HG02884 (cell line): ENCODE measurements at regions not wholly inside any gene's neighbourhood (a gene's known extent, or its start where the extent isn't known, plus 50 kb on each side); places are given as distances from the start of the nearest gene placed in this dataset.

Source experiments
- ATAC-seq: cut with Tn5 transposase; IDR thresholded peaks from one replicate; pipeline ENCODE4 v1.9.1; 2021; ENCODE audit warnings: mild to moderate bottlenecking, moderate library complexity; ENCODE audit not compliant: unreplicated experiment

DNA sequence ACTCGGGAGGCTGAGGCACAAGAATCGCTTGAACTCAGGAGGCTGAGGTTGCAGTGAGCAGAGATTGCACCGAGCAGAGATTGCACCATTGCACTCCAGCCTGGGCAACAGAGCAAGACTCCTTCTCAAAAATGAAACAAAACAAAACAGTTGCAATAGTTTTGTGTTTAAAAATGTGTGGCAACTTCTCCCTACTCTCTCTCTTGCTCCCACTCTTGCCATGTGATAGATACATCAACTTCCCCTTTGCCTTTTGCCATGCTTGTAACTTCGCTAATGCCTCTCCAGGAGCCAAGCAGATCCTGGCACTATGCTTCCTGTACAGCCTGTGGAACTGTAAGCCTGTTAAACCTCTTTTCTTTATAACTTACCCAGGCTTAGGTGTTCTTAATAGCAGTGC is 52.5 kb upstream of the INTU start:
- no peak for ATAC-seq

DNA sequence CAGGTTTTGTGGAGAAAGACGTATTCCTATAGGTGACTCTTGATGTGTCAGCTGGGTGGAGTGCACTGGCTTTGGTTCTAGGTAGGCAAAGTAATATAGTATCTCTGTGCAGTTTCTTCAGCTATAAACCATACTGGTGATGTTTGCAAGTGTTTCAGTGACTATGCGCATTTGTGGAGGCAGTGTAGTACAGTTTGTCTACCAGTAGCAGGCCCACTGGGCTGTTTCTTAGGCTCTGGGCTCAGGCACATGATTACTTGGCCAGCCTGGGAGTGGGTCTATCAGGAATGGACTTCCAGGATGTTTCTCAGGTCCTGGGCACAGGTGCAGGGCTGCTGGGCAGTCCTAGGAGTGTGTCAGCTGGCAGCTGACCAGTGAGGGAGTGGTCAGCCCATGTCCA is 51.9 kb upstream of the INTU start:
- ATAC-seq: no peak
